GM18502 (cell line): ENCODE measurements at regions not wholly inside any gene's neighbourhood (a gene's known extent, or its start where the extent isn't known, plus 50 kb on each side); places are given as distances from the start of the nearest gene placed in this dataset.
"Not testable (repeated sequence)": the region's sequence is repeated elsewhere in the genome, so short reads cannot be mapped to it uniquely, and the experiment has no call there.

Experiments used
- ATAC-seq: cut with Tn5 transposase; IDR thresholded peaks from one replicate; pipeline ENCODE4 v1.9.1; 2021; ENCODE audit warnings: mild to moderate bottlenecking; ENCODE audit not compliant: unreplicated experiment, poor library complexity

DNA sequence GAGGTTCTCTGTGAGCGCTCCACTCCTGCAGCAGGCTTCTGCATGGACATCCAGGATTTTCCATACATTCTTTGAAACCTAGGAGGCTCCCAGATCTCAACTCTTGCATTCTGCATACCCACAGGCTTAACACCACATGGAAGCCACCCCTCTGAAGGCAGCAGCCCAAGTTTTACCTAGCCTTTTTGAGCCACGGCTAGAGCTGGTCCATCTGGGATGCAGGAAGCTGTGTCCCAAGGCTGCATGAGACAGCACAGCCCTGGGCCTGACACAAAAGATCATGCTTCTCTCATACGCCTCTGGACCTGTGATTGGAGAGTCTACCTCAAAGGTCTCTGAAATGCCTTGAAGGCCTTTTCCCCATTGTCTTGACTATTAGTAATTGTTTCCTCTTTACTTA lies 53.6 kb upstream of the RPRM start:
- no peak for ATAC-seq

DNA sequence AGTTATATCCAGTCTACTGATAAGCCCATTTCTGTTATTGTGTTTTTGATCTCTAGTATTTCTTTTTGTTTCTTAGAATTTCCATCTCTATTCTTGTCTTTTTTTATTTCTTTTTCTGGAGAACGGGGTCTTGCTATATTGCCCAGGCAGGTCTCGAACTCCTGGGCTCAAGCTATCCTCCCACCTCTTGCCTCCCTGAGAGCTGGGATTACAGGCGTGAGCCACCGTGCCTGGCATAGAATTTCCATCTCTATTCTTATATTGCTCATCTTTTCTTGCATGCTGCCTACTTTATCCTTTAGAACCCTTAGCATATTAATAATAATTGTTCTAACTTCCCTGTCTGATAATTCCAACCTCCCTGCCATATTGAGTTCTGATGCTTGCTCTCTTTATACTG lies 55.2 kb upstream of the RPRM start:
- not testable (repeated sequence) for ATAC-seq

DNA sequence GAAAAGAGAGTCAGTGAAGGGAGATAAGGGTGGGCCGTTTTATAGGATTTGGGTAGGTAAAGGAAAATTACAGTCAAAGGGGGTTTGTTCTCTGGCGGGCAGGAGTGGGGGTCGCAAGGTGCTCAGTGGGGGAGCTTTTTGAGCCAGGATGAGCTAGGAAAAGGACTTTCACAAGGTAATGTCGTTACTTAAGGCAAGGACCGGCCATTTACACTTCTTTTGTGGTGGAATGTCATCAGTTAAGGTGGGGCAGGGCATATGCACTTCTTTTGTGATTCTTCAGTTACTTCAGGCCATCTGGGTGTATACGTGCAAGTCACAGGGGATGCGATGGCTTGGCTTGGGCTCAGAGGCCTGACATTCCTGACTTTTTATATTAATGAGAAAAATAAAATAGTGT lies 56.0 kb upstream of the RPRM start:
- not testable (repeated sequence) for ATAC-seq

DNA sequence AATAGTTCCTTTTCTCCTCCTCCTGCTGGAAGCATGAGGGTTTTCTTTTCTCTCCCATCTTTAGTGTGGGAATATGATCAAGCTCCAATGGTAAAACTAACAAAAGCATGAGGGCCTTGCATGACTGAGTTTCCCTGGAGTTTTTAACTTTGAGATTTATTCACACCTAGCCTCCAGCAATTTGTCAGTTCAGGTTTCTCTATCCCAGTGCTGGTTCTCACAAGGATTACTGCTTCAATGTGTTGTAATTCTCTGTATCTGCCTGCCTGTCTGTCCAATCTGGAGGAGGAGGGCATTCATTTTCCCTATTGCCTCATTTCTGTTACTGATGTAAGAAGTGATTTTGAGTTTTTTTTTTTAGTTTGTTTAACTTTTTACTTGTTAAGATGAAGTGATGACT lies 57.6 kb upstream of the RPRM start:
- no peak for ATAC-seq

DNA sequence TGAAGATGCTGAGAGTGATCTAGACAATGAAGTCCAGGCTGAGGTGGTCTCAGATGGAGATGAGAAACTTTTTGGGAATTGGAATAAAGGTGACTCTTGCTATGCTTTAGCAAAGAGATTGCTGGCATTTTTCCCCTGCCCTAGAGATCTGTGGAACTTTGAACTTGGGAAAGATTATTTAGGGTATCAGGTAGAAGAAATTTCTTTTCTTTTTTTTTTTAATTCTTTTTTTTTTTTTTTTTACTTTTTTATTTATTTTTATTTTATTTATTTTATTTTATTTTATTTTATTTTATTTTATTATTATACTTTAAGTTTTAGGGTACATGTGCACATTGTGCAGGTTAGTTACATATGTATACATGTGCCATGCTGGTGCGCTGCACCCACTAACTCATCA lies 59.5 kb upstream of the RPRM start:
- ATAC-seq, result not testable (repeated sequence)

DNA sequence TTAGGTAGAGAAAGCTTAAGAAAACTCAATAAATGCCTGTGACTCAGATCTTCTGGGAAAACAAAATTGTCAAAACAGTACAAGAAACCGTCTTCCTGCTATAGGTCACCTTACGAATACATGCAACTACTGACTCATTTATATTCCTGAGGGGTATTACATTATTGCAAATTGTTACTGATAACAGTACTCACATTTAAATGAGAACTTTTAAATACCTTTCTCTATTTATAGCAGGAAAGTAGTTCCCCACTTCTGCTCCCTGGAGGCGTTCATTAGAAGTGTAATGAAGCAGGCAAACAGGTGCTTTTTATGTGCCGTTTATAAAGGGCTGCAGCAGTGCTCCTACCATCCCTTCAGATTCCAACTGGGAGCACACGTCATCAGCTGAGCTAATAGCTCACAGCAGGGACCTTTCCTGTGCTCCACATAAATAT lies 65.1 kb upstream of the RPRM start:
- ATAC-seq, result peak; percentile 89

DNA sequence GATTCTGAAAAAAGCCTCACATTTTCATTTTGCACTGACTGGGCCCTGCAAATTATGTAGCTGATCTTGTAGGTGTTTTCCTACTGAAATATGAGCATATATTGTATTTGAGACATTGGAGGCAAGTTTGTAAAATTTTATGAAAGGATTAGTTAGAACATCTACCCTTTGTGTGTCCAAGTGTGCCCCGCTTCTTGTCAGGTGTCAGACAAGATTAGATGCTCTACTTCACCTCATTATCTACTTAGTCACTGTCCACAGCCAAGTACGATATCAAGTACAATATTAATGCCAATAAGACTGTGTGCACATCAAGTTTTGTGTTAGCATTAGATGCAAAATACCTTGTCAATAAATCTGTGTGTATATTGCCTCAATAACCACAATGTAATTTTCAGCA lies 67.8 kb upstream of the RPRM start:
- no peak for ATAC-seq

DNA sequence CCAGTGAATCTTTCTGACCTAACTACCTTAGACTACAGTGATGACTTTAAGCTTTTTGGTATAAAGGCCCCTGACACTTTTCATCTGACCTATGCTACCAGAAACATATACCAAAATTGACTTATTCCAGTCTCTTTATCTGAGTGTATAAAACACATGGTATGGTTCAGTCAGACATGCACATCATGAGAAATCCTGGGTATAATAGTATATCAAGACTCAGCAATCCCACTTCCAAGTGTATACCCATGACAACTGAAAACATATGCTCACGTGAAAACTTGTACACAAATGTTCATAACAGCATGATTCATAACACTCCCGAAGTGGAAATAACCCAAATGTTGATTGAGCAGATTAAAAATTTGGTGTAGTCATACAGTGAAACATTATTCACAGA lies 70.0 kb upstream of the RPRM start:
- no peak for ATAC-seq

DNA sequence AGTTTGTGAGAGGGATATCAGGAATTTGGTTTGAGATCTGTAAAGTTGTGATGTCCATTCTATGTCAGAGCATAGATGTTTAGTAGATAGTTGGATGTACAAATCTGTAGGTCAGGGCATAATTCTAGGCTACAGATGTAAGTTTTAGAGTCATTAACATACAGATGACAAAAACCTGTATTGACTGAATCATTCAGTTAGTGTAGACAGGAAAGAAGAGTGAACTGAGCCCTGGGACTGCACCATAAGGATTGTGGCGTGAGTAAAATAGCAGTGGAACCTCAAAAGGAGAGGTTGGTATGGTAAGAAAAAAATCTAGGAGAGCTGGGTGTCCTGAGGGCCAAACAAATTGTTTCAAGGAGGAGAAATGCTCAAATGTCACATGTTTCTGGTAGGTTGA lies 73.1 kb upstream of the RPRM start:
- no peak for ATAC-seq

DNA sequence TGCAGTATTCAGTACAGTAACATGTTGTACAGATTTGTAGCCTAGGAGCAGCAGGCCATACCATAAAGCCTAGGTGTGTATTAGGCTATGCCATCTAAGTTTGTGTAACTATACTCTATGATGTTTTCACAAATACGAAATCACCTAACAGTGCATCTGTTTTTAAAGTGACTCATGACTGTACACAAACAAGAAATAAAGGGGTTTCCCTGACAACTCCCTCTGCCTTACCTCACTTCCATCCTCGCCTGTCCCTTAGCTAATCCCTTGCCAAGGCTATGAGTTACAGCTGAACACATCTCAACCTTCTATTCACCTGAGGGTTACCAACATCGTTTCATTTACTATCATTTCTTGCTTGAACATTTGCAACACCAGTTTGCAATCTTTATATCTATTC lies 78.6 kb upstream of the RPRM start:
- ATAC-seq, result no peak

DNA sequence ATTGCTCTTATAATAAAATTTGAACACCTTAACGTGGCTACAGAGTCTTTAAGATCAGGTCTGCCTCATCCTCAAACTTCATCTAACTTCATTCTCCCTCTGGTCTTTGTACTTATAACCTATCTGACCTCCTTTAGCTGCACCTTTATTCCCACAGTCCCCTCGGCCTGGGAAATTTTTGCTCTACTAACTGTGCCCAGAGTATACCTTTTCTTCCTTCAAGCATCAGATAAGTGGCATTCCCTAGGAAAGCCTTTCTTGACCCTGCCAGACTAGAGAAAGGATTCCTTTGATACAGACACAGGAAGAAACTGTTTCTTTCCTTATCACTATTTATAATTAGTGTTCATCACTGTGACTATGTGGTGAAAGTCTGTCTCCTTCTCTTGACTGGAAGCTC lies 79.2 kb upstream of the RPRM start:
- no peak for ATAC-seq

DNA sequence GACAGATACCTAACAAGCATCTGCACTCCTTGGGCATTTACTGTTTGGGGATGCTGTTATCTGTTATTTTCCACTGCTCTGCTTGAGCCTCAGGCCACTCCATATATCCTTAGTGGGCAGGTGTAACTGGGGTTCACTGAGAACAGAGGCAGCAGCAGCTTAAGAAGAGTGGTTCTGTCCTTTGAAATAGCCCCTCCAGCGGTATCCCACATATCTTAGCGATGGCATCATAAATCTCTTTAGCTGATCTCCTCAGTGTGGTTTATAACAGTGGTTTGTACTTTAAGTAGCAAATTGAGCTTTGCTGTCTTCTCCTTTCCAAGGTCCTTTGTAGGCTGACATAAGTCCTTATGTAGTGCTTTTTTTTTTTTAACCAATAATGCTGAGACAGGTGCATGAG lies 79.7 kb upstream of the RPRM start:
- ATAC-seq, result no peak

DNA sequence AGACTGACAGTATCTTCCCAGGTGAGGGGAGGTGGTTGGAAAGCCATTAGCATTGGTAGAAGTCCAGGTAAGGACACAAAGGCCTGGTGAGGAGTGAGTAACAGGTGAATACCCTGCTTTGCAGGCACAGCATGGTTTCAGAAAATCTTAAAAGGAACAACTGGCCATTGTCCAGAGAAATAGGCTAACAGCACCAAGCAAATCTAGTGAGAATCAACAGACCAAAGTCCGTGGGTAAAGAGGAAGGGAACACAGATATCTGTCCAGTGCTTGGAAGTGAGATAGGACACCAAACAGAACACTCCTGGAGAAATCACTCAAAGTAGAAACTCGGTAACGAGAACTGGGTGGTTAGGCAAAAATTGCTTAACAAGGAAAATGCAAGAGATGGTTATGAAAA lies 88.8 kb upstream of the RPRM start:
- ATAC-seq, result no peak

DNA sequence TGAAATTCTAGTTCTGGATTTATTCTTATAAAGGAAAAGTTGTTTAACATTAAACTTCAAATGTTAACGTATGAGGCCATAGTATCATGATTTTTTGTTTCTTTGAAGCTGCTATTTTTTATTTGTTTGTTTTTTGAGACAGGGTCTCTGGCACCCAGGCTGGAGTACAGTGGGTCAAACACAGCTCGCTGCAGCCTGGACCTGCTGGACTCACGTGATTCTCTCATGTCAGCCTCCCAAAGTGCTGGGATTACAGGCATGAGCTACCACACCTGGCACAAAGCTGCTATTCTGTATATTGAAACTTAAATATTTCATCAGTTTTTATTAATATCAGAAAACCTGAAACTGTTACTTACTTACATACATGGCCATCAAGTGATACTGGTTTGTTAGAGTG lies 89.5 kb upstream of the RPRM start:
- ATAC-seq, result no peak

DNA sequence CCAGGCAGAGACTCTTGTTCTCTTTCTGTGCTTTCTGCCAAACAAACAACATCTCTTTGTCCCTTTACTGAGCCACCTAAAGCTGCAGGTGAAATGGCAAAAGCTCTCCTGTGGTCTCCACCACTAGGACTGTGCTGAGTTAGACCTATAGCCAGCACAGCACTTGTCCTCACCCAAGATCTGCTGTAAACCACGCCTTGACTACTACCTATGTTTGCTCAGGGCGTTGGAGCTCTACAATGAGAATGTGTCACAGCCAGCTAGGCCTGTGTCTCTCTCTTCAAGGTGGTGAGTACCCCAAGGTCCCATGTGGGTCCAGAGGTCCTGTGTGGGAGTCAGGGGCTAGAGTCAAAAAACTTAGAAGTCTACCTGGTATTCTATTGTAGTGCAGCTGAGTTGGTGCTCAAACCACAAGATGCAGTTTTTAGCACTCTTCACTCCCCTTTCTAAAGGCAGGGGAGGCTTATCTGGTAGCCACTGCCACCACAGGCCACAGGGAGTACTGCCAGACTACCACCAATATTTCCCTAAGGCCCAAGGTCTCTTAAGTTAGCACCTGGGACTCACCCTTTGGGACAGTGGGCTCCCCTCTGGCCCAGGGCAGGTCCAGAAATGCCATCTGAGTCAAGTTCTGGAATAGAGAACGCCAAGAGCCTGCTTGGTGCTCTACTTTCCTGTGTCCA lies 96.8 kb upstream of the RPRM start:
- no peak for ATAC-seq

DNA sequence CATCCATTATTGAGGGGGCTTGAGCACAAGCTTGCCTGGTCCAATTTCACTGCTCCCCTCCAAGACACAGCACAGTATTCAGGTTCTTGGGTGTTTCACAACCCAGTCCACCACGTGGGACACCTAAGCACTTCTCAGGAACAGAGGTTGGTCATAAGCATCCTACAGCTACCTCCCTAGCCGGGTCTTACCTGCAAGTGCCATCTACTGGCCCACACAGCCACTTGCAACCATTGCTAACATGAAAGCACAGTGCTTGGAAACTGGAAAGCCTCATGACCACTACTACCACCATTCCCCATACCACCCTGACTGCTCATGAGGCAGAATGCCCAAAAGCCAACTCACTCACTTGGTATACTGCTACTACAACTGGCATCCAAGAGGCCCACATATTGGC lies 105.7 kb upstream of the RPRM start:
- ATAC-seq, result no peak

DNA sequence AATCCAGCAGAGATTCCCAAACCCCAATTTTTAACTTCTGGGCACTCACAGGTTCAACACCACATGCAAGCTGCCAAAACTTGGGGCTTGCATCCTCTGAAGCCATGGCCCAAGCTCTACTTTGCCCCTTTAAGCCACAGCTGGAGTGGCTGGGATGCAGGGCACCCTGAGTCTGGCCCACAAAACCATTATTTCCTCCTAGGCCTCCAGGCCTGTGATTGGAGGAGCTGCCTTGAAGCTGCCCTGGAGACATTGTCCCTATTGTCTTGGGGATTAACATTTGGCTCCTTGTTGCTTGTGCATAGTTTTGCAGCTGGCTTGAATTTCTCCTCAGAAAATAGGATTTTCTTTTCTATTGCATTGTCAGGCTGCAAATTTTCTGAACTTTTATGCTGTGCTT lies 109.8 kb upstream of the RPRM start:
- ATAC-seq, result no peak

DNA sequence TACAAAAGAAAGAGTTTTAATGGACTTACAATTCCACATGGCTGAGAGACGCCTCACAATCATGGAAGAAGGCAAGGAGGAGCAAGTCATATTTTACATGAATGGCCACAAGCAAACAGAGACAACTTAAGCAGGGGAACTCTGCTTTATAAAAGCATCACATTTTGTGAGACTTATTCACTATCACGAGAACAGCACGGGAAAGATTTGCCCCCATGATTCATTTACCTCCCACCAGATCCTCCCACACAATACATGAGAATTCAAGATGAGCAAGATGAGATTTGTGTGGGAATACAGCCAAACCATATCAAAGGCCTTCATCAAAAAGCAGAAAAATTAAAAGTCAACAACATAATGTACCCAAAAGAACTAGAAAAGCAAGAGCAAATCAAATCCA lies 111.0 kb upstream of the RPRM start:
- ATAC-seq, result no peak

DNA sequence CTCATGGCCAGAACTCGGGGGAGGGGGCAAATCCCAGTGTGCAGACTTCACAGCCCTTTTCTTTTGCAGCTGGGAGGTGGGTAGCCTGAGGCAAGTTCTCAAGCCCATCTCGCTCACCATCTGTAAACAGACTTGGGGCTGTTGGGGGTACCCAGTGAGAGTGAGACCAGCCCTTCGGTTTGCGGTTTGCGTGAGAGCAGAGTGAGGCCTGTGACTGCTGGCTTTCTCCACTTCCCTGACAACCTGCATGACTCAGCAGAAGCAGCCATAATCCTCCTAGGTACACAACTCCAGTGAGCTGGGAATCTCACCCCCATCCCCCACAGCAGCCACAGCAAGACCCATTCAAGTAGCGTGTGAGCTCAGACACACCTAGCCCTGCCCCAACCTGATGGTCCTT lies 114.5 kb upstream of the RPRM start:
- ATAC-seq, result not testable (repeated sequence)

DNA sequence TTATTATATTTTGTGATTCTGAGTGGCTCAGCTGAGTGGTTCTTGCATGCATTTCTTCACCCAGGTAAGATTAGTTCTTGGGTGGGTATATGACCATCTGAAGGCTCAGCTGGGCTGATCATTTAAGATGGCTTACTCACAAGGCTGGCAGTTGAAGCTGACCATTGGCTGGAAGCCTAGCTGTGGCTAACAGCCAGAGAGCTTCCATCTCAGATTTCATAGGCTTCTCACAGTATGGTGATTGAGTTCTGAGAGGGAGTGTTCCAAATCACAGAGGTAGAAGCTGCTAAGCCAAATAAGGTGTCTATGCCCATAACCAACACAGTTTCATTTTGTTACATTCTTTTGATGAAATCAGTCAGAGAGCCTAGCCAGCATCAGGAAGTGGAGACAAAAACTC lies 117.4 kb upstream of the RPRM start:
- no peak for ATAC-seq

DNA sequence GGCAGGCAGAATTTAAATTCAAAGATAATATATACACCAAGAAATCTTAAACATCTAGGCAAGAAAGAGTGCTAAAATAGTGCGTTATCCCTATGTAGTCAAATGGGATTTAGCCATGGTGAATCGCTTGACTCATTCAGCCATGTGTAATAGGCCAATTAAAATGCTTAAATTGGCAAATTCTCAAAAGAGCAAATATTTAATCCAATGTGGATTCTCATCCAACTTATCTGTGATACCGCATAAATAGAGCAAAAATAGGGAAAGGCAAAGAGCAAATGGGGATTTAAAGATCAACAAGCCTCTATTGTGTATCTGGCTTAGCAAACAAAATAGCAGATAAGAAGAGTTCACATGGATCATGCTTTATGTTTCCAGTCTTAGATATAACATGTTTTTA lies 123.2 kb upstream of the RPRM start:
- ATAC-seq, result no peak

DNA sequence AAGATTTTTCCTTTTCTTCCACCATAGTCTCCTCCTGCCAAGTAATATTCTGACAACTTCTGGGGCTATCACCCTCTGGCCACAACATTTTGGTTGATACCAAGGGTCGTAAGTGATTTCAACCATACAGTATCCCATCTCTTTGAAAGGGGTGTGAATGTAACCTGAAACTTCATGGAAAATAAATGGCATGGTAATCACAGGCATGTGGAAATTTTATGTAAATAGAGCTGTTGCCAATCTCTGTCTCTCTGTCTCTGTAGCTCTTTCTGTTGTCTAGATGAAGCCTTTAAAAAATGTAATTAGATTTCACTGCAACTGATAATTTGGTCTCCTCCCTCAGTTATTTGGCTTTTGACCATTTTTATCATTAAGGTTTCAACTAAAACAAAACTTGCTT lies 125.6 kb upstream of the RPRM start:
- no peak for ATAC-seq

DNA sequence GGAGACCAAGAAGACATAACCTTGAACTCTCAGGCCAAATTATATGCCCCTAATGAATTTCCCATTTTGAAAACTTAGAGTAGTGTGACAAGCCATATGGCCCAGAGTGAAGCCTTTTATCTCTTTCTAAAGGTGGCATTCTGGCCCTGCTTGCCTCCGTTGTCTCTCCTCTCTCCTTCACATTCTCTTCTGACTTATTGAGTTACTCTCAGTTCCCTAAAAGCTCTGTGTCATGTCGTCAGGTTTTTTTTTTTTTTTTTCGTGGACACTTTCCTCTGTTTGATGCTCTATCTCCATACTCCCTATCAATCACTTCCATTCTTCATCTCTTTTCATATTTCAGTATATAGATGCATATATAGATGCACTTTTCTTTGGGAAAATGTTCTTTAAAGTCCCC lies 128.1 kb upstream of the RPRM start:
- ATAC-seq, result no peak
